ENCODE measurements at regions not wholly inside any gene's neighbourhood (a gene's known extent, or its start where the extent isn't known, plus 50 kb on each side); places are given as distances from the start of the nearest gene placed in this dataset.

GRCh38 chr10:36345175-36345533, 703.1 kb upstream of the FZD8 start:
- 89 to 93% methylated on average over 1 of the region's 1 CpG for WGBS, 2 donors
- DNase-seq = no peak
- H3K4me3 ChIP-seq = no peak overlapping the region
- peaks cover 0 to 28% (median 3%) of the 10 kb centered on the region in 4 donors for H3K4me1 ChIP-seq
- H3K27me3 ChIP-seq = no peaks in the 10 kb centered on the region
- no peak for TF ChIP-seq POLR2A (IDR thresholded peaks at IDR 0.05)
- no peak for TF ChIP-seq EP300 (IDR thresholded peaks at IDR 0.05)
- no peak for TF ChIP-seq CTCF (IDR thresholded peaks at IDR 0.05)
- no peak for TF ChIP-seq POLR2AphosphoS5 (IDR thresholded peaks at IDR 0.05)
- H3K27ac ChIP-seq = peak overlapping the region in 1 of 4 donors; percentile 8
- H3K36me3 ChIP-seq = no peaks in the 10 kb centered on the region
- no peaks in the 10 kb centered on the region for H3K9me3 ChIP-seq
- intact Hi-C loops (cut with DNase I) = no loop called here

GRCh38 chr10:36344240-36345174, 702.4 kb upstream of the FZD8 start:
- Histone ChIP-seq H3K4me1 (peaks cover 0 to 21% (median 3%) of the 10 kb centered on the region in 4 donors), H3K27me3 (no peaks in the 10 kb centered on the region), H3K36me3 (no peaks in the 10 kb centered on the region), H3K9me3 (no peaks in the 10 kb centered on the region), H3K4me3 (no peak overlapping the region), H3K27ac (peak overlapping the region in 1 of 4 donors; percentile 8)
- intact Hi-C loops (cut with DNase I) = no loop called here
- WGBS, 2 donors = 64 to 68% methylated on average over 6 of the region's 6 CpGs
- no peak for DNase-seq
- no peak for TF ChIP-seq EP300 (IDR thresholded peaks at IDR 0.05)
- TF ChIP-seq POLR2AphosphoS5 (IDR thresholded peaks at IDR 0.05) = no peak
- TF ChIP-seq CTCF (IDR thresholded peaks at IDR 0.05) = no peak
- no peak for TF ChIP-seq POLR2A (IDR thresholded peaks at IDR 0.05)

- H3K27me3 ChIP-seq = no peaks in the 10 kb centered on the region
- TF ChIP-seq EP300 (IDR thresholded peaks at IDR 0.05) = no peak
- TF ChIP-seq CTCF (IDR thresholded peaks at IDR 0.05) = no peak
- TF ChIP-seq POLR2A (IDR thresholded peaks at IDR 0.05) = no peak
- no peak for TF ChIP-seq POLR2AphosphoS5 (IDR thresholded peaks at IDR 0.05)
- H3K27ac ChIP-seq = no peak overlapping the region
- peaks cover 0 to 17% (median 3%) of the 10 kb centered on the region in 4 donors for H3K4me1 ChIP-seq
- DNase-seq = no peak
- WGBS, 2 donors = 43 to 44% methylated on average over 2 of the region's 2 CpGs
- no peak overlapping the region for H3K4me3 ChIP-seq
- intact Hi-C loops (cut with DNase I) = no loop called here
- H3K36me3 ChIP-seq = no peaks in the 10 kb centered on the region
- H3K9me3 ChIP-seq = no peaks in the 10 kb centered on the region
Measured at GRCh38 chr10:36342781-36343180, 700.7 kb upstream of the FZD8 start.

- Histone ChIP-seq H3K36me3 (no peaks in the 10 kb centered on the region), H3K4me3 (no peak overlapping the region), H3K27me3 (no peaks in the 10 kb centered on the region), H3K9me3 (no peaks in the 10 kb centered on the region), H3K27ac (no peak overlapping the region), H3K4me1 (peaks cover 0 to 17% (median 3%) of the 10 kb centered on the region in 4 donors)
- TF ChIP-seq EP300 (IDR thresholded peaks at IDR 0.05) (no peak), CTCF (IDR thresholded peaks at IDR 0.05) (no peak)
- no peak for DNase-seq
- intact Hi-C loops (cut with DNase I) = no loop called here
- WGBS, 2 donors = 82 to 90% methylated on average over 1 of the region's 1 CpG
Measured at GRCh38 chr10:36341471-36341870, 699.4 kb upstream of the FZD8 start.
